ENCODE measurements at regions not wholly inside any gene's neighbourhood (a gene's known extent, or its start where the extent isn't known, plus 50 kb on each side); places are given as distances from the start of the nearest gene placed in this dataset.
A peak's percentile ranks its signal among the peaks of the same experiment; 100 is the strongest.
"Not testable (repeated sequence)": the region's sequence is repeated elsewhere in the genome, so short reads cannot be mapped to it uniquely, and the experiment has no call there.

DNA sequence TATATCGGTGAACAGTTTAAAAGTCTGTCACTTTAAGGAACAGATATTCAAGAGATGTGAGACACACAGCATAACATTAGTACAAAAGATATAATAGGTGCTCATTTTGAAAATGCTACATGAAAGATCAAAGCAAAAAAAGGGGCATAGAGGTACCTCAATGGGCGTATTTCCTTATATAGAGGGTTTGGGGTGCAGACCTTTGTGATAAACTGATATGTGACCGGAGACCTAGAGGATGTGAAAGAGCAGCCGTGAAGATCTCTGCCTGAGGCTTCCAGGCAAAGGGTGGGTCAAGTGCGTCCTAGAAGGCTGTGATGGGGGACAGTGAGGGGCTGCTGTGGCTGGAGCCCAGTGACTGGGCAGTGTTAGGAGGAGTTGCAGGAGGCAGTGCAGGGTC lies 551.4 kb downstream of the ETS1 start:
- Histone ChIP-seq H3K4me1 (ENCODE audit: control insufficient read depth in 1 of 2, insufficient read depth in 2 of 2, low read depth in 1 of 2, low read length in 1 of 2) (peaks cover 15 to 16% of the 10 kb centered on the region in 2 experiments; a peak in 3 of 4 replicates), H2AFZ (ENCODE audit: low read depth) (no peak overlapping the region), H3K9ac (no peak overlapping the region), H3K79me2 (ENCODE audit: insufficient read depth) (no peaks in the 10 kb centered on the region), H3K4me3 (ENCODE audit: low read depth in 2 of 2, low read length in 1 of 2) (no peak overlapping the region), H3K27me3 (ENCODE audit: insufficient read depth) (no peaks in the 10 kb centered on the region), H3F3A (replicated peaks; ENCODE audit: insufficient read depth) (peaks cover 15% of the 10 kb centered on the region), H3K9me2 (no peaks in the 10 kb centered on the region), H4K20me1 (ENCODE audit: insufficient read depth) (no peaks in the 10 kb centered on the region), H3K4me2 (no peak overlapping the region), H3K27ac (ENCODE audit: low read depth in 2 of 2, low read length in 1 of 2) (no peak overlapping the region), H3K36me3 (replicated peaks in 1 of 2; ENCODE audit: control insufficient read depth in 1 of 2, insufficient read depth in 2 of 2, low read length in 1 of 2) (no peaks in the 10 kb centered on the region), H3K9me3 (no peaks in the 10 kb centered on the region)
- ChIA-PET POLR2A (no interaction called here), CTCF (interaction anchor here (4.0 kb wide), 1 partner anchor 122 kb away, joined by 31 read pairs; no protein-coding TSS in a partner anchor)
- DNase-seq = no peak
- TF ChIP-seq FOXJ3 (CRISPR knock-in tag; IDR thresholded peaks at IDR 0.05) (no peak), FOXM1 (IDR thresholded peaks at IDR 0.05; ENCODE audit: low read depth) (no peak), NRF1 (IDR thresholded peaks at IDR 0.05; ENCODE audit: low read depth, low read length) (no peak), GABPA (IDR thresholded peaks at IDR 0.05; ENCODE audit: low read depth) (no peak)
- TF ChIP-seq, protein P1, sequence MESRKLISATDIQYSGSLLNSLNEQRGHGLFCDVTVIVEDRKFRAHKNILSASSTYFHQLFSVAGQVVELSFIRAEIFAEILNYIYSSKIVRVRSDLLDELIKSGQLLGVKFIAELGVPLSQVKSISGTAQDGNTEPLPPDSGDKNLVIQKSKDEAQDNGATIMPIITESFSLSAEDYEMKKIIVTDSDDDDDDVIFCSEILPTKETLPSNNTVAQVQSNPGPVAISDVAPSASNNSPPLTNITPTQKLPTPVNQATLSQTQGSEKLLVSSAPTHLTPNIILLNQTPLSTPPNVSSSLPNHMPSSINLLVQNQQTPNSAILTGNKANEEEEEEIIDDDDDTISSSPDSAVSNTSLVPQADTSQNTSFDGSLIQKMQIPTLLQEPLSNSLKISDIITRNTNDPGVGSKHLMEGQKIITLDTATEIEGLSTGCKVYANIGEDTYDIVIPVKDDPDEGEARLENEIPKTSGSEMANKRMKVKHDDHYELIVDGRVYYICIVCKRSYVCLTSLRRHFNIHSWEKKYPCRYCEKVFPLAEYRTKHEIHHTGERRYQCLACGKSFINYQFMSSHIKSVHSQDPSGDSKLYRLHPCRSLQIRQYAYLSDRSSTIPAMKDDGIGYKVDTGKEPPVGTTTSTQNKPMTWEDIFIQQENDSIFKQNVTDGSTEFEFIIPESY (IDR thresholded peaks at IDR 0.05; ENCODE audit: borderline replicate concordance, low read depth) = no peak
- TF ChIP-seq, protein P2, sequence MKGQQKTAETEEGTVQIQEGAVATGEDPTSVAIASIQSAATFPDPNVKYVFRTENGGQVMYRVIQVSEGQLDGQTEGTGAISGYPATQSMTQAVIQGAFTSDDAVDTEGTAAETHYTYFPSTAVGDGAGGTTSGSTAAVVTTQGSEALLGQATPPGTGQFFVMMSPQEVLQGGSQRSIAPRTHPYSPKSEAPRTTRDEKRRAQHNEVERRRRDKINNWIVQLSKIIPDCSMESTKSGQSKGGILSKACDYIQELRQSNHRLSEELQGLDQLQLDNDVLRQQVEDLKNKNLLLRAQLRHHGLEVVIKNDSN (IDR thresholded peaks at IDR 0.05; ENCODE audit: borderline replicate concordance, low read depth) = no peak
- TF ChIP-seq, protein P3, sequence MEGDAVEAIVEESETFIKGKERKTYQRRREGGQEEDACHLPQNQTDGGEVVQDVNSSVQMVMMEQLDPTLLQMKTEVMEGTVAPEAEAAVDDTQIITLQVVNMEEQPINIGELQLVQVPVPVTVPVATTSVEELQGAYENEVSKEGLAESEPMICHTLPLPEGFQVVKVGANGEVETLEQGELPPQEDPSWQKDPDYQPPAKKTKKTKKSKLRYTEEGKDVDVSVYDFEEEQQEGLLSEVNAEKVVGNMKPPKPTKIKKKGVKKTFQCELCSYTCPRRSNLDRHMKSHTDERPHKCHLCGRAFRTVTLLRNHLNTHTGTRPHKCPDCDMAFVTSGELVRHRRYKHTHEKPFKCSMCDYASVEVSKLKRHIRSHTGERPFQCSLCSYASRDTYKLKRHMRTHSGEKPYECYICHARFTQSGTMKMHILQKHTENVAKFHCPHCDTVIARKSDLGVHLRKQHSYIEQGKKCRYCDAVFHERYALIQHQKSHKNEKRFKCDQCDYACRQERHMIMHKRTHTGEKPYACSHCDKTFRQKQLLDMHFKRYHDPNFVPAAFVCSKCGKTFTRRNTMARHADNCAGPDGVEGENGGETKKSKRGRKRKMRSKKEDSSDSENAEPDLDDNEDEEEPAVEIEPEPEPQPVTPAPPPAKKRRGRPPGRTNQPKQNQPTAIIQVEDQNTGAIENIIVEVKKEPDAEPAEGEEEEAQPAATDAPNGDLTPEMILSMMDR (IDR thresholded peaks at IDR 0.05) = no peak
- 93% methylated on average over 5 of the region's 5 CpGs for WGBS (ENCODE audit: low lambda C conversion rate)

DNA sequence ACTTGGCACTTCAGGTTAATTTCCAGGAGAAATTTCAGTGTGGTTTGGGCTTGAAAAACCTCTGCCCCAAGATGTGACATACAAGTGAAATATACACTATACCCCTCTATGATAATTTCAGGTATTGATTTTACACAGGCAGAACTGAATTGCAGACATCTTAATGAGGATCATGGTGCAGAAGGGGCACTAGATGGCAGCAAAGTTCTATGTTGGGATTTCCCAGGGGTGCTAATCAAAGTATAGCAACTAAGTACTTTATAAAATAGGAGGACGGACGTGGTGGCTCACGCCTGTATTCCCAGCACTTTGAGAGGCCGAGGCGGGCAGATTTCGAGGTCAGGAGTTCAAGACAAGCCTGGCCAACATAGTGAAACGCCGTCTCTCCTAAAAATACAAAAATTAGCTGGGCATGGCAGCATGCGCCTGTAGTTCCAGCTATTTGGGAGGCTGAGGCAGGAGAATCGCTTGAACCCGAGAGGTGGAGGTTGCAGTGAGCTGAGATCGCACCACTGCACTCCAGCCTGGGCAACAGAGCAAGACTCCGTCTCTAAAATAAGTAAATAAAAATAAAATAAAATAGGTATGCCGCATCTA lies 555.7 kb downstream of the ETS1 start:
- H3K27ac ChIP-seq (ENCODE audit: low read depth in 2 of 2, low read length in 1 of 2); H2AFZ ChIP-seq (ENCODE audit: low read depth); H4K20me1 ChIP-seq (ENCODE audit: insufficient read depth); H3K9me3 ChIP-seq; H3K9ac ChIP-seq; H3K9me2 ChIP-seq; H3K79me2 ChIP-seq (ENCODE audit: insufficient read depth); H3K4me3 ChIP-seq (ENCODE audit: low read depth in 2 of 2, low read length in 1 of 2); POLR2A ChIA-PET; H3K36me3 ChIP-seq (replicated peaks in 1 of 2; ENCODE audit: control insufficient read depth in 1 of 2, insufficient read depth in 2 of 2, low read length in 1 of 2); H3K4me2 ChIP-seq; H3K4me1 ChIP-seq (ENCODE audit: control insufficient read depth in 1 of 2, insufficient read depth in 2 of 2, low read depth in 1 of 2, low read length in 1 of 2); H3K27me3 ChIP-seq (ENCODE audit: insufficient read depth): not testable (repeated sequence)
- WGBS (ENCODE audit: low lambda C conversion rate) = 52% methylated on average over 14 of the region's 14 CpGs
- H3F3A ChIP-seq (replicated peaks; ENCODE audit: insufficient read depth) = peaks cover 12% of the 10 kb centered on the region
- CTCF ChIA-PET = interaction anchor here (0.6 to 2.6 kb wide), 26 partner anchors 9 to 926 kb away, joined by 3 to 28 read pairs (median 4); no protein-coding TSS in a partner anchor
- TF ChIP-seq RAD21 (IDR thresholded peaks at IDR 0.05; ENCODE audit: low read length) (peak; percentile 95), SMC3 (IDR thresholded peaks at IDR 0.05; ENCODE audit: low read depth, low read length) (peak; percentile 70), CHD2 (IDR thresholded peaks at IDR 0.05; ENCODE audit: low read length, partially characterized antibody) (peak; percentile 20)
- TF ChIP-seq, protein P3 (IDR thresholded peaks at IDR 0.05) = peak; percentile 87
- DNase-seq = peak; percentile 60

Data from SK-N-SH (cell line).